Fibroblast of villous mesenchyme (primary cell): ENCODE measurements at regions not wholly inside any gene's neighbourhood (a gene's known extent, or its start where the extent isn't known, plus 50 kb on each side); places are given as distances from the start of the nearest gene placed in this dataset.

ENCODE experiments used
- DNase-seq: peaks from one replicate; pipeline ENCODE4 v3.0.0-alpha.2; 2010; ENCODE audit warnings: low read depth
- H3K4me3 ChIP-seq: 2 replicates; pipeline ENCODE4 v1.5.1; 2011; ENCODE audit warnings: low read depth, mild to moderate bottlenecking, low read length
- CTCF ChIP-seq: IDR thresholded peaks from 2 replicates; pipeline ENCODE4 v1.5.1; 2012; ENCODE audit warnings: low read depth, mild to moderate bottlenecking, low read length; ENCODE audit not compliant: insufficient read depth

GRCh38 chr13:29909081-29909730 is 58.8 kb upstream of the UBL3 start:
- DNase-seq: no peak
- H3K4me3 ChIP-seq: no peak overlapping the region
- no peak for TF ChIP-seq CTCF

- no peak overlapping the region for H3K4me3 ChIP-seq
- DNase-seq: peak; percentile 92
- TF ChIP-seq CTCF: no peak
These were observed 58.1 kb upstream of the UBL3 start for GRCh38 chr13:29908416-29909080.

GRCh38 chr13:29907670-29908069 is 57.3 kb upstream of the UBL3 start:
- TF ChIP-seq CTCF: no peak
- H3K4me3 ChIP-seq: no peak overlapping the region
- no peak for DNase-seq

GRCh38 chr13:29906432-29907011 is 56.1 kb upstream of the UBL3 start:
- no peak overlapping the region for H3K4me3 ChIP-seq
- no peak for DNase-seq
- TF ChIP-seq CTCF: no peak

- no peak overlapping the region for H3K4me3 ChIP-seq
- no peak for TF ChIP-seq CTCF
- DNase-seq: peak; percentile 78
These were observed 55.4 kb upstream of the UBL3 start for GRCh38 chr13:29905845-29906244.

GRCh38 chr13:29903996-29904395 is 53.6 kb upstream of the UBL3 start:
- TF ChIP-seq CTCF: no peak
- no peak for DNase-seq
- no peak overlapping the region for H3K4me3 ChIP-seq
